ENCODE measurements at regions not wholly inside any gene's neighbourhood (a gene's known extent, or its start where the extent isn't known, plus 50 kb on each side); places are given as distances from the start of the nearest gene placed in this dataset.
A peak's percentile ranks its signal among the peaks of the same experiment; 100 is the strongest.
"Not testable (repeated sequence)": the region's sequence is repeated elsewhere in the genome, so short reads cannot be mapped to it uniquely, and the experiment has no call there.

GRCh38 chr12:20097626-20098025, 270.7 kb upstream of the PDE3A start:
- no peak for DNase-seq

GRCh38 chr12:20099395-20100183, 268.7 kb upstream of the PDE3A start:
- peak; percentile 43 for DNase-seq

- DNase-seq, result no peak
Measured at GRCh38 chr12:20101046-20101445, 267.3 kb upstream of the PDE3A start.

GRCh38 chr12:20105943-20106342, 262.4 kb upstream of the PDE3A start:
- no peak for DNase-seq

GRCh38 chr12:20109676-20110075, 258.7 kb upstream of the PDE3A start:
- DNase-seq, result no peak

- not testable (repeated sequence) for DNase-seq
Measured at GRCh38 chr12:20115371-20115770, 253.0 kb upstream of the PDE3A start.

- DNase-seq, result no peak
Measured at GRCh38 chr12:20119596-20120402, 248.5 kb upstream of the PDE3A start.

GRCh38 chr12:20120403-20120725, 248.0 kb upstream of the PDE3A start:
- DNase-seq, result no peak

- no peak for DNase-seq
Measured at GRCh38 chr12:20122274-20122673, 246.1 kb upstream of the PDE3A start.

- DNase-seq, result no peak
Measured at GRCh38 chr12:20123465-20123864, 244.9 kb upstream of the PDE3A start.

- no peak for DNase-seq
Measured at GRCh38 chr12:20125276-20125798, 243.0 kb upstream of the PDE3A start.

GRCh38 chr12:20126601-20127000, 241.7 kb upstream of the PDE3A start:
- DNase-seq, result no peak

- DNase-seq, result no peak
Measured at GRCh38 chr12:20127413-20127812, 240.9 kb upstream of the PDE3A start.

GRCh38 chr12:20128928-20129327, 239.4 kb upstream of the PDE3A start:
- no peak for DNase-seq

- no peak for DNase-seq
Measured at GRCh38 chr12:20132818-20133217, 235.5 kb upstream of the PDE3A start.

- no peak for DNase-seq
Measured at GRCh38 chr12:20134652-20135051, 233.7 kb upstream of the PDE3A start.

GRCh38 chr12:20140751-20141150, 227.6 kb upstream of the PDE3A start:
- no peak for DNase-seq

GRCh38 chr12:20142316-20142715, 226.0 kb upstream of the PDE3A start:
- no peak for DNase-seq

- DNase-seq, result no peak
Measured at GRCh38 chr12:20142956-20143355, 225.4 kb upstream of the PDE3A start.

- no peak for DNase-seq
Measured at GRCh38 chr12:20144341-20144740, 224.0 kb upstream of the PDE3A start.

GRCh38 chr12:20148241-20148640, 220.1 kb upstream of the PDE3A start:
- DNase-seq, result no peak

- DNase-seq, result no peak
Measured at GRCh38 chr12:20150835-20151422, 217.4 kb upstream of the PDE3A start.

GRCh38 chr12:20154052-20154451, 214.3 kb upstream of the PDE3A start:
- DNase-seq, result no peak

GRCh38 chr12:20155374-20155773, 213.0 kb upstream of the PDE3A start:
- no peak for DNase-seq

All from NCI-H748 treated with DMSO at 0.1 percent for 48 hours (cell line).